Stimulated activated CD4-positive, alpha-beta T cell treated with anti-CD3 and anti-CD28 coated beads, Interleukin-4, amount 100 ng/mL, for 1 hour (primary cell): ENCODE measurements at regions not wholly inside any gene's neighbourhood (a gene's known extent, or its start where the extent isn't known, plus 50 kb on each side); places are given as distances from the start of the nearest gene placed in this dataset.

Experiments
- DNase-seq: peaks from one replicate; pipeline ENCODE4 v3.0.0-alpha.2; 2020

- no peak for DNase-seq
Measured at GRCh38 chr9:2319421-2319820, 302.2 kb upstream of the VLDLR start.

GRCh38 chr9:2320114-2320513 lies 301.5 kb upstream of the VLDLR start:
- DNase-seq = no peak

- DNase-seq = no peak
Measured at GRCh38 chr9:2320632-2321031, 301.0 kb upstream of the VLDLR start.

- no peak for DNase-seq
Measured at GRCh38 chr9:2321523-2322148, 300.0 kb upstream of the VLDLR start.

- DNase-seq = no peak
Measured at GRCh38 chr9:2324742-2325141, 296.8 kb upstream of the VLDLR start.

GRCh38 chr9:2332663-2333062 lies 288.9 kb upstream of the VLDLR start:
- DNase-seq = no peak

- DNase-seq = no peak
Measured at GRCh38 chr9:2335260-2335659, 286.3 kb upstream of the VLDLR start.

GRCh38 chr9:2336055-2336454 lies 285.5 kb upstream of the VLDLR start:
- DNase-seq = no peak

GRCh38 chr9:2337131-2337530 lies 284.5 kb upstream of the VLDLR start:
- DNase-seq = no peak

- no peak for DNase-seq
Measured at GRCh38 chr9:2337627-2338026, 284.0 kb upstream of the VLDLR start.

- DNase-seq = no peak
Measured at GRCh38 chr9:2338777-2339365, 282.7 kb upstream of the VLDLR start.

GRCh38 chr9:2339416-2339815 lies 282.2 kb upstream of the VLDLR start:
- no peak for DNase-seq

GRCh38 chr9:2340046-2340760 lies 281.4 kb upstream of the VLDLR start:
- no peak for DNase-seq

GRCh38 chr9:2341126-2341525 lies 280.5 kb upstream of the VLDLR start:
- DNase-seq = no peak

- no peak for DNase-seq
Measured at GRCh38 chr9:2341956-2342355, 279.6 kb upstream of the VLDLR start.

GRCh38 chr9:2343756-2344155 lies 277.8 kb upstream of the VLDLR start:
- DNase-seq = no peak

GRCh38 chr9:2344436-2344835 lies 277.2 kb upstream of the VLDLR start:
- DNase-seq = no peak

GRCh38 chr9:2345013-2345412 lies 276.6 kb upstream of the VLDLR start:
- DNase-seq = no peak

- no peak for DNase-seq
Measured at GRCh38 chr9:2346277-2346913, 275.2 kb upstream of the VLDLR start.

GRCh38 chr9:2351324-2351723 lies 270.3 kb upstream of the VLDLR start:
- no peak for DNase-seq

- DNase-seq = no peak
Measured at GRCh38 chr9:2354216-2354615, 267.4 kb upstream of the VLDLR start.

GRCh38 chr9:2354856-2355696 lies 266.5 kb upstream of the VLDLR start:
- DNase-seq = no peak

- no peak for DNase-seq
Measured at GRCh38 chr9:2355697-2355983, 265.9 kb upstream of the VLDLR start.
